Right ventricle myocardium inferior (tissue), 1 donor: ENCODE measurements at regions not wholly inside any gene's neighbourhood (a gene's known extent, or its start where the extent isn't known, plus 50 kb on each side); places are given as distances from the start of the nearest gene placed in this dataset.

ENCODE experiments used
- ATAC-seq: fragments of 200-7000 bp; cut with Tn5 transposase; one replicate; pipeline ENCODE4 v1.9.1; 2020; ENCODE audit warnings: mild to moderate bottlenecking, moderate library complexity
- DNase-seq: peaks from one replicate; pipeline ENCODE4 v3.0.0; 2021; ENCODE audit errors: missing footprints
- intact Hi-C: fragments of 100-400 bp; cut with DNase I; formaldehyde crosslinking; loops from one replicate; pipeline ENCODE4 v1.11.0; 2022
- donor health status: DM: no; HTN: yes; CAD: no; lungs with severe emphysema.

DNA sequence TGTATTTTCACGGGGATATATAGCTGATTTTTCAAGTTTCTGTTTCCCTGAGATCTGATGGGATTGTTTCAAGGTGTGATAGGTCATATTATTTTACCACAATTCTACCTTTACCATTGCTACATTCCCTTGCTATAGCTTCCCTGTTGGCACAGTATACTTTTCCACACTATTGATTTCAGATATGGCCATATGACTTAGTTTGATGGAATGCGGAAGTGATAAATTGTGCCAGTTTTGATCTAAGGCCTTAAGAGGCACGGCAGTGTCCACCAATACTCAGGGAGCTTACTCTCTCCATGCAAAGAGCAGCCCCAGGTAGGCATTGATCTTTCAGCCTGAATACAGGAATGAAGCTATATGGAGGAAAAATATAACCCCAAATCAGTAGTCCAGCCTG is 315.7 kb downstream of the SLC16A7 start:
- ATAC-seq: no peak
- DNase-seq: no peak
- intact Hi-C loops: no loop called here

GRCh38 chr12:59916988-59917387 is 321.2 kb downstream of the SLC16A7 start:
- intact Hi-C loops: no loop called here
- ATAC-seq: no peak
- DNase-seq: no peak

GRCh38 chr12:59927032-59927431 is 331.2 kb downstream of the SLC16A7 start:
- ATAC-seq (no peak), DNase-seq (no peak)
- intact Hi-C loops: no loop called here

DNA sequence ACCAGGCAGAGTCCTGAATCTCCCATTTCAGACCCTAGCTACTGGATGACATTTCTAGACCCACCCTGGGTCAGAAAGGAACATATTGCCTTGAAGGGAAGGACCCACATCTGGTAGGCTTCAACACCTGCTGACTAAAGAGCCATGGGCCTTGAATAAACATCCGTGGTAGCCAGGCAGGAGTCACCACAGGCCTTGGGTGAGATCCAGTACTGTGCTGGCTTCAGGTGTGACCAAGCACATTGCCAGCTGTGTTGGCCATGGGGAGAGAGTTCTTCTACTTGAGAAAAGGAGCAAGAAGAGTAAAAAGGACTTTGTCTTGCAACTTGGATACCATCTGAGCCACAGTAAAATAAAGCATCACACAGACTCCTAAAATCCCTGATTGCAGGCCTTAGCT is 332.6 kb downstream of the SLC16A7 start:
- DNase-seq (no peak), ATAC-seq (no peak)
- intact Hi-C loops: no loop called here

- ATAC-seq (no peak), DNase-seq (no peak)
- intact Hi-C loops: no loop called here
These were observed 333.3 kb downstream of the SLC16A7 start for GRCh38 chr12:59929110-59929509.

DNA sequence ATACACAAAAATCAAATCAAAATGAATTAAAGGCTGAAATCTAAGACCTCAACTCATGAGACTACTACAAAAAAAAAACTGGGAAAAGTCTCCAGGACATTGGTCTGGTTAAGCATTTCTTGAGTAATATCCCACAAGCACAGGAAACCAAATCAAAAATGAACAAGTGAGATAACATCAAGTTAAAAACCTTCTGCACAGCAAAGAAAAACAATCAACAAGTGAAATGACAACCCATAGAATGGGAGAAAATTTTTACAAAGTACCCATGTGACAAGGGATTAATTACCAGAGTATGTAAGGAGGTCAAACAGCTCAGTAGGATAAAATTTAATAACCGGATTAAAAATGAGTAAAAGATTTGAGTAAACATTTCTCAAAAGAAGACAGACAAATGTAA is 338.7 kb downstream of the SLC16A7 start:
- ATAC-seq (no peak), DNase-seq (no peak)
- intact Hi-C loops: no loop called here

GRCh38 chr12:59936534-59936933 is 340.7 kb downstream of the SLC16A7 start:
- intact Hi-C loops: no loop called here
- no peak for DNase-seq
- no peak for ATAC-seq

- no peak for DNase-seq
- intact Hi-C loops: no loop called here
- no peak for ATAC-seq
These were observed 341.3 kb downstream of the SLC16A7 start for GRCh38 chr12:59937148-59937547.

GRCh38 chr12:59938190-59938962 is 342.5 kb downstream of the SLC16A7 start:
- DNase-seq (no peak), ATAC-seq (no peak)
- intact Hi-C loops: no loop called here

- ATAC-seq: no peak
- intact Hi-C loops: no loop called here
- no peak for DNase-seq
These were observed 345.0 kb downstream of the SLC16A7 start for GRCh38 chr12:59940631-59941342.

DNA sequence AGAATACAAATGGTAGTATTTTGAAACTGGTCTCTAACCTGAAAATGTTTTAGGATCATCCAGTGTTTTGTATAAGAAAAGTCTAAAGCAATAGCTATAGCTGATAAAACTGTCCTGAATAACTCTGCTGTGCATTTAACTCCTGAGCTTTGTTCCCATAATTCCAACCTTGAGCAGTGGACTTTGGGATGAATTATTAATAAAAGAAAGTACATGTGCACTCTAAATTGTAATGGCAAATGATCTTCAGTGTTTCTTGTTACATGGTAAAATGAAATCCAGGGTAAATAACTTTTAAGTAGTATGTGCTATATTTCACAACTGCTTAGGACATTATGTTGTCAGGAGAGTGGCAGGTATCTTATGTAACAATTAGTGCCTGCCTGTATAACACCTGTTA is 345.6 kb downstream of the SLC16A7 start:
- DNase-seq (no peak), ATAC-seq (no peak)
- intact Hi-C loops: no loop called here

- DNase-seq: no peak
- ATAC-seq: no peak
- intact Hi-C loops: no loop called here
These were observed 348.3 kb downstream of the SLC16A7 start for GRCh38 chr12:59944177-59944576.

- no peak for ATAC-seq
- DNase-seq: no peak
- intact Hi-C loops: no loop called here
These were observed 350.8 kb downstream of the SLC16A7 start for GRCh38 chr12:59946635-59947034.

DNA sequence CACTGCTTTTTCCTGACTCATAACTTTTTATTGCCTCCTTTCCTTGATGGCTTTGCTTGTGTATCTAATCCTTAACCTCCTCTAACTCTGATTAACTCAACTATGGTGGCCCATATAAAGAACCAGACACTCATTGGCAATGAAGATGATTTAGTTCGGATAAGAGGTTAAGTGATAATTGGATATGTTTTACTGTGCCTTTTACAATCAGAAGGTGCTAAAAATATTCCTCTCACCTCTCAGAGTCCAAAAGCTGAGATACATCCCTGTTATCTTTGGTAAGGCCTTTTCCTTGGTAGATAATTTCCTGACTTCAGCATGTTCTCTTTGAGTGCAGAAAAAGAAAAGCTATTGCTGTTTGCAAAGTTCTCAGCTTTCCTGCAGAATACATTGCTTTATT is 367.7 kb downstream of the SLC16A7 start:
- ATAC-seq (no peak), DNase-seq (no peak)
- intact Hi-C loops: no loop called here

GRCh38 chr12:59972905-59973304 is 377.1 kb downstream of the SLC16A7 start:
- ATAC-seq: no peak
- no peak for DNase-seq
- intact Hi-C loops: no loop called here

GRCh38 chr12:59973515-59973914 is 377.7 kb downstream of the SLC16A7 start:
- intact Hi-C loops: no loop called here
- no peak for DNase-seq
- ATAC-seq: no peak

DNA sequence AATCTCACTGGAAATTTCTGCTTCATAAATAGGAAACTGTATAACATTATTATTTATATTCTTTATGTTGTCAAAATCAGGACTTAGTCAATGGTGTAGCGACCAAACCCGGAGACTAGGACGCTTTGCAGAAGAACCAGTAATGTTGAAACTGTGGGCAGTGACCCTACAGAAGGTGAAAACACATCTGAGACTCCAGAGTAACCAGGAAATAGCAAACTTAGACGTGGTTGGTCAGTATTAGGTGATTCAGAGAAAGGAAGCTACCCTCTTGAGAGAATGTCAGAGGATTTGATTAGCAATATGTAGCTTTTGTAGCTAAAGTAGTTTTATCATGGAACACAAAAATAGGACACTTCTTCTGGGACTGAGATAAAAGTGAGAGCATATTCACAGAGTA is 381.9 kb downstream of the SLC16A7 start:
- no peak for ATAC-seq
- no peak for DNase-seq
- intact Hi-C loops: no loop called here

DNA sequence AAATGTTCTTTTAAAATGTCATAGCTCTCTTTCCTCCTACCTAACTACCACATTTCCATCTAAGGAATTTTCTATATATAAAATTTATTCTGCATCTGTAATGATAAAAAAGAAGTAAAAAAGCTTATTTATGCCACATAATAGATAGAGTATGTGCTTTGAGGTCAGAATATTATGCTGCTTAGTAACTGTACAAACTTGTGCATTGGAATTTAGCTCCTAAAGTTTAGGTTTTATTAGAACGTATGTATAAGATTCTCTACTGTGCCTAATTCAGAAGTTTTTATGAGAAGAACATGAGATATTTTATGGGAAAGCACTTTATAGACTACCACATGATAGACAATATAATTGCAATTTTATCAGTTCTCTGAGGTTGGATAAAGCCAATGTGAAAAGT is 384.6 kb downstream of the SLC16A7 start:
- intact Hi-C loops: no loop called here
- no peak for DNase-seq
- ATAC-seq: no peak

GRCh38 chr12:59999291-59999690 is 403.5 kb downstream of the SLC16A7 start:
- DNase-seq: no peak
- intact Hi-C loops: no loop called here
- ATAC-seq: no peak

GRCh38 chr12:60010486-60010885 is 414.7 kb downstream of the SLC16A7 start:
- intact Hi-C loops: no loop called here
- DNase-seq (no peak), ATAC-seq (no peak)

DNA sequence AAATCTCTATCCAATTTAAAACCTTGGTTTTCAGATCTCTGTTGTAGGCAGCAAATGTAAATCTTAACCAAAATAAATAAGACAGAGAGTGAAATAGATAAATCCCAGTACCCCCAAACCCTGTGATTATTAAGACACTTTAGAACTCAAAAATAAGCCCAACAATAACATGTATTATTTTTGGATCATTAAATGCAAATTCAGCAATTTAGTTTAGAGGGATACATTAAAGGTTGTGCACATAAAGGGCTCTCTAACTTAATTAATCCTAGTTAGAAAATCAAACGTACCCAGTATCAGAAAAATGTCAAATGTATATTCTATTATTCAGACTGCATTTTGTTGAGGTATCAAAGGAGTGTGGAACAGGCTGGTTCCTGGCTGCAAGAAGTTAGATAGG is 416.8 kb downstream of the SLC16A7 start:
- no peak for ATAC-seq

More for the DNA sequence above, 416.8 kb downstream of the SLC16A7 start:
- DNase-seq: no peak
- intact Hi-C loops: no loop called here
